Stimulated activated CD8-positive, alpha-beta memory T cell treated with anti-CD3 and anti-CD28 coated beads, Interleukin-12 subunit alpha, Interleukin-12 subunit beta, amount 100 ng/mL, for 24 hours (primary cell): ENCODE measurements at regions not wholly inside any gene's neighbourhood (a gene's known extent, or its start where the extent isn't known, plus 50 kb on each side); places are given as distances from the start of the nearest gene placed in this dataset.
A peak's percentile ranks its signal among the peaks of the same experiment; 100 is the strongest.
"Not testable (repeated sequence)": the region's sequence is repeated elsewhere in the genome, so short reads cannot be mapped to it uniquely, and the experiment has no call there.

Experiments
- DNase-seq: peaks from one replicate; pipeline ENCODE4 v3.0.0-alpha.2; 2020; ENCODE audit errors: extremely low read depth

DNA sequence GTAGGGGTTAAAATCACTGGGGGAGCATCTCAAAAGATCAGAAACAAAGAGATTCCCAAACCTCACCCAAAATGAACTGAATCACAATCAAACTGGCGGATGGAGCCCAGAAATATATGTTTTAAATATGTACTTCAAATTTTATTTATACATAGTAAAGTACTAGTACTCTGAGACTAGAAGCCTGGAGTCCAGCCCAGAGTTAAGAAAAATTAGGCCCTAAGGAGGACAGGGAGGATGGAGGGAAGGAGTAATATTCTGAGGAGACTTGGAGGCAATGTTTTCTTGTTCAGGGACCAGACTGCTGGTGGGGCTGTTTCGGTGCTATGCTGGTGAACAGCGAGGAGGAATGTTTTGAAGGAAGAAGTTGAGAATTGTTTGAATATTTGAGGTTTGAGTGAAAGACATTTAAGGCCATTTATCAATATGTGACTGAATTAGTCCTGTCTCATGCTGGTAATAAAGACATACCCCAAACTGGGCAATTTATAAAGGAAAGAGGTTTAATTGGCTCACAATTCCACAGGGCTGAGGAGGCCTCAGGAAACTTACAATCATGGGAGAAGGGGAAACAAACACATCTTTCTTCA, 552.4 kb upstream of the DAB2 start:
- no peak for DNase-seq

GRCh38 chr5:39970117-39970798, 545.5 kb upstream of the DAB2 start:
- DNase-seq: no peak

DNA sequence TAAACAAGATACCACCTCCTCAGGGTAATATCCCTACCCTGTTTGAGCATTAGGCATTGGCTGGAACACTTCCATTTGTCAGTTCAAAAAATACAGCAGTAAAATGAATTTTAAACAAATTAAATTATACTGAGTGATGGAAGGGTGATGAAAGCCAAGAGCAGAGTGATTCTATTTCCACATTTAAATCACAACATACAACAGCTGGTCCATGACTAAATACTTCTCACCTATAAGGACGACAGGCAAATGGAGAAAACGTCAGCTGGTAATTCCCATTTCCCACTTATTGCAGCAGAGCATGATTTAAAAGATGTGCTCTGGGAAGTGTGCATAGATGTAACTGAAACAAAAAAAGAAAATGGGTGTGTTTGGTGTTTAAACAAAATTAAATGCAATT, 543.6 kb upstream of the DAB2 start:
- no peak for DNase-seq

DNA sequence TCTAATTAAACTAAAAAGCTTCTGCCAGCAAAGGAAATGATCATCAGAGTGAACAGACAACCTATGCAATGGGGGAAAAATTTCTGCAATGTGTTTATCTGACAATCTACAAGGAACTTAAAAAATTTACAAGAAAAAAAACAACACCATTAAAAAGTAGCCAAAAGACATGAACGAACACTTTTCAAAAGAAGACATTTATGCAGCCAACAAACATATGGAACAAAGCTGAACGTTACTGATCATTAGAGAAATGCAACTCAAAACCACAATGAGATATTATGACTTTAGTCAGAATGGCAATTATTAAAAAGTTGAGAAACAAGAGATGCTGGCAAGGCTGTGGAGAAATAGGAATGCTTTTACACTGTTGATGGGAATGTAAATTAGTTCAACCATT, 530.4 kb upstream of the DAB2 start:
- DNase-seq: no peak

- no peak for DNase-seq
Observed at GRCh38 chr5:39951070-39951469, 526.3 kb upstream of the DAB2 start.

DNA sequence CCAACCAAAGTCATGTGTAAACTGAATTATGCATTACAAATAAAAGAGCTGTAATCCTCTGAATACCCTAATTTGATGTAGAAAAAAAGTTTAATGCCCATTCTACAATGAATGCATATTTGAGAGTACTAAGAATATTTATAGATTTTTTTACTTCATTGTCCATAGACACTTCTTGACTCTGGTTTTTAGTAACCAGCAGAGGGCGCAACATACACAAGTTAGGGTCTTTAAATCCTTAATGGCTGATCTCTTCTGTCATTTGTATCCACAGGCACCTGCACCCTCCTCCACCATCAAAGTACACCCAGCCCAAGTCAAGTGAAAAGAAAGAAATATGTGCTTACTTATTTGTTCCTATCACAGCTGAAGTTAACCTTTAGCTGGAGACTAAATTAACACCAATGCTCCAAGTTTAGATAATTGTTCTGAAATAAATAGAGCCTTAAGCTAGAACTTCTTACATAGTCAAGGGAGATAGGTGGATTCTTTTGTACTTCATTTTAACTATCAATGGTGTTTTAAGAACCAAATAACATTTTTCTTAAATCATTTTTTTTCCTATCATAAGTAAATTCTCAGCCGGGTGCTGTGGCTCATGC, 524.2 kb upstream of the DAB2 start:
- peak; percentile 7 for DNase-seq

- no peak for DNase-seq
Observed at GRCh38 chr5:39948341-39948740, 523.6 kb upstream of the DAB2 start.

GRCh38 chr5:39947657-39948056, 522.9 kb upstream of the DAB2 start:
- DNase-seq: no peak

DNA sequence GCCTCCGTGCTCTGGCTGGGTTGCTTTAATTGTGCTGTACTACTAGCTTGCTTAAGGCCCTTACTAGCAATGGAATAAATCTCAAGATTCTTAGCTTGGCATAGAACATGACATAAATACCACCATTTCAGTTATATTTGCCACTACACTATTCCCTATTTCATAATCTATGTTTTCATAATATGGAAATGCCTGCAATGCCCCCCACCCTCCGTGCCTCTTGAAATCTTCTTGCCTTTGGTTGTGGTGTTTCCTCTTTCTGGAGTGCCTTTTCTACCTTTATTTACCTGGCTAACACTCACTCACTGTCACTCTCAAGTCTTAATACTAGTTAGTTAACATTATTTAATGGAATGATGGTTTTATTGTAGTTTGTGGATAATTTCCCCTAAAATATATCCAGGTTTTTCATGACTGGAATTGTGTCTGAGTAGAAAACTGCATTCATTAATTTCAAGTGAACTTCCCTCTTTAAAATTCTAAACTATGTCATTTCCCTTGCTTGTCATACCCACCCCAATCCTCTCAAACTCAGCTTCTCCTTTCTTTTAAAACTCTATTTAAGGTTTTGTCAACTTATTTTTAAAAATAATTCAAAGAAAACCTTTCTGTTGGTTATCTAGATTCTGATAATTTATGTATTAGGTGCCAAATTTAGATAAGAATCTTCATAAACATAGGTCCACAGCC, 521.7 kb upstream of the DAB2 start:
- no peak for DNase-seq

GRCh38 chr5:39945870-39946269, 521.1 kb upstream of the DAB2 start:
- no peak for DNase-seq

GRCh38 chr5:39943811-39944210, 519.0 kb upstream of the DAB2 start:
- DNase-seq: no peak

- DNase-seq: no peak
Observed at GRCh38 chr5:39942606-39943005, 517.8 kb upstream of the DAB2 start.

DNA sequence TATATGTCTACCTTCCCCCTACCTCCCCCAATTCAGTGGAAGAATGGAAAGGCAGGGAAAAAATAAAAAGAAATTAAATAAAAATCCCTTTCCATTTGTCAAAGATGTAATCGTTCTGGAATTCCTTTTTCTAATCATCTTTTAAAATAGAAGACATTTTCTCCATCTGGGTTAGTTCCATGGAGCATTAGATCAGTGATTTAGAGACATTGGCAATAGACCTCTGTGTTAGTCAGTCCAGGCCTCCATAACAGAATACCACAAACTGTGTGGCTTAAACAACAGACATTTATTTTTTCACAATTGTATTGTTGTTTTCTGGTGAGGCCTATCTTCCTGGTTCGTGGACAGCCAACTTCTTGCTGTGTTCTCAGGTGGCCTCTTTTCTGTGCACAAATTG, 516.6 kb upstream of the DAB2 start:
- no peak for DNase-seq

- no peak for DNase-seq
Observed at GRCh38 chr5:39934830-39935229, 510.1 kb upstream of the DAB2 start.

- DNase-seq: no peak
Observed at GRCh38 chr5:39933061-39933460, 508.3 kb upstream of the DAB2 start.

- no peak for DNase-seq
Observed at GRCh38 chr5:39928709-39929108, 503.9 kb upstream of the DAB2 start.

- no peak for DNase-seq
Observed at GRCh38 chr5:39919876-39920275, 495.1 kb upstream of the DAB2 start.

GRCh38 chr5:39912906-39913305, 488.1 kb upstream of the DAB2 start:
- no peak for DNase-seq

DNA sequence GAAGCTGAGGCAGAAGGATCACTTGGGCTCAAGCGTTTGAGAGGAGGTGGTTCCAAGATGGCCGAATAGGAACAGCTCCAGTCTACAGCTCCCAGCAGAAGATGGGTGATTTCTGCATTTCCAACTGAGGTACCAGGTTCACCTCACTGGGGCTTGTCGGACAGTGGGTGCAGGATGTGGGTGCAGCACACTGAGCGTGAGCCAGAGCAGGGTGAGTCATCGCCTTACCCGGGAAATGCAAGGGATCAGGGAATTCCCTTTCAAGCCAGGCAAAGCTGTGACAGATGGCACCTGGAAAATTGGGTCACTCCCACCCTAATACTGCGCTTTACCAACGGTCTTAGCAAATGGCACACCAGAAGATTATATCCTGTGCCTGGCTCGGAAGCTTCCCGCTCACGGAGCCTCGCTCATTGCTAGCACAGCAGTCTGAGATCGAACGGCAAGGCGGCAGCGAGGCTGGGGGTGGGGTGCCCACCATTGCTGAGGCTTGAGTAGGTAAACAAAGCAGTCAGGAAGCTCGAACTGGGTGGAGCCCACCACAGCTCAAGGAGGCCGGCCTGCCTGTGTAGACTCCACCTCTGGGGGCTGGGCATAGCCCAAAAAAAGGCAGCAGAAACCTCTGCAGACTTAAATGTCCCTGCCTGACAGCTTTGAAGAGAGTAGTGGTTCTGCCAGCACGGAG, 482.6 kb upstream of the DAB2 start:
- DNase-seq: not testable (repeated sequence)

DNA sequence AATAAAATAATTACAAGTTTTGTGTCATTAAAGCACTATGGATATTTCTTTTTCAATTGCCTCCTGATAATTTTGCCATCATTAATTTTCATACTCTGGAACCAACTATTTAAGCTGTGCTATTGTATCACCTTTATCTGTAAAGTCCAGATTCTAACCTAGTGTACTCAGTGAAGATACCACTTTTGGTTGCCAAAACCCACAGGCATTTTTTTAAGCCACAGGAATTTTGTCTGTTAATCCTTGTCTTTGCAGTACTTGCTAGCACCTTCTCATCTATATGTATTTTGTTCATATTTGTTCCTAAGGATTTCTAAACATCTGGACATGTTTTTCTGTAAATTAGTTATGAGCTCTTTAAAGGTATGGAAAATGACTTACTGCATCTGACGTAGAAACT, 481.4 kb upstream of the DAB2 start:
- no peak for DNase-seq

DNA sequence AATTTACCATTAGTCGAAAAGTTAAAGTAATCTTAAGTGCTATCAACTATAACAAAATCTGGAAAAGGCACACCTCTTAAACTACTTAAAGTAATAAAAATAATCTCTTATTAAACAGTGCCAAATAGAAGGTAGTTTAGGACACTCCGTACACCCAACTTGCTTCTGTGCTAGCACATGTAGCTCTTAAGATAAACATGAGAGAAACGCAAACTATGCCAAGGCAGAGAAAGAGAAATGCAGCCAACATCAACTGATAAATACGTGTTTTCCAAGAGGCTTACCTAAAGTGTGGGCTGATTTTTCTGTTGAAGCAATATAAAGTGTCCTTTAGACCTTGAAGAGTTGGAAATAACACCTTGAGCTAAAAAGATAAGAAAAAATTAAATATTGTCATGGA, 480.6 kb upstream of the DAB2 start:
- no peak for DNase-seq

DNA sequence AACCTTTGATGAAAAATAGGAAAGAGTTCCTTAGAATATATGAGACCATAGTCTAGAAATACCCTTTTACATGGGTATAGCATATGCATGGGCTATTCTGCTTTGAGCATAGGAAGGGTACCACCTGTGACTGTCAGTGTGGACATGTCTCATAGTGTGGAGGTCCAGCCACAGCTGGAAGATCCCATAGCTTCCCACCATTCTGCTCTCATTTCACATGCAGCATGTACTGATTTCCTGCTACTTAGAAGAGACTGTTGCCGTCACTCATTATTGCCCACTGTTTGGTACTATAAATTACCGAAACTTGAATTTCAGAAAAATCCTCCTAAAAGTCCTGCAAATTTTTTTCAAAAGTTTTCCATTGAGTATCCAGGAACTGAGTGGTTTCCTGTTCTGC, 477.8 kb upstream of the DAB2 start:
- DNase-seq: no peak
